ENCODE measurements at regions not wholly inside any gene's neighbourhood (a gene's known extent, or its start where the extent isn't known, plus 50 kb on each side); places are given as distances from the start of the nearest gene placed in this dataset.
"Not testable (repeated sequence)": the region's sequence is repeated elsewhere in the genome, so short reads cannot be mapped to it uniquely, and the experiment has no call there.

DNA sequence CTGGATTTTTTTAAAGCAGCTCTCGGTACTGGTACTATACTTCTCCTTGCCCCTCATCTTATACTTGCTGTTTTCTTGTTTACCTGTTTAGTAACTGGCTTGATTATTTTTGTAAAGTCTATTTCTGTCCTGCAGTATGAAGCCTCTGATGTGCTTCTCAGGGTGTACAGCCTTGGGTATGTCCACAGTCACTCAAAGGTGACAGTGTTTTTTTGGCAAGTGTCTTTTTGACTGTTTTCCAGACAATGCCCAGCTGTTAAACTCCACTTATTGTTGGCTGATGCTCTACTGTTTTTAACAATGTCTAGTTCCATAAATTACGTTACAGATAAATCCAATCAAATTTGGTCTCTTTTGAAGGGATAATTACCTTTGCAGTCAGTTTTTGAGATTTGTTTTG, 475.2 kb downstream of the JRKL start:
- no peaks in the 10 kb centered on the region for H4K20me1 ChIP-seq (ENCODE audit: insufficient read depth, low read length)
- H3K9me3 ChIP-seq (ENCODE audit: insufficient read depth, low read length), result no peaks in the 10 kb centered on the region

DNA sequence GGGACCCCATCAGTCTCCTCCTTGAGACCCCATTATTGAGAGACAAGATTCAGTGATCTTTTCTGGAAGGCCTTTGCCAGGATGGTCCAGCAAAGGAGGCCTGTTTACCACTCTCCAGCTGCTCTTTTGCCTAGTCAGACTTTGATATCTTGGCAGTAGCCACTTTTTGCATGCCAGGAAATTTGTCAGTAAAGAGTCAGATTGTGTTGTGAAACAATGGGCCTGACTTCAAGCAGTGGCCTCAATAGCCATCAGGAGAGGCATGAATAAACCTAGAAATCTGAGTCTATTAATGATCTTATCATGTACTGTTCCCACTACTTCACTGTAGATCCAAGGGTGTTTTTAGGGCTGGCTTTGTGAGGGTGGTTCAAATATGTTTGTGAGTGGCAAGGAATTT, 479.4 kb downstream of the JRKL start:
- Histone ChIP-seq H3K79me2 (ENCODE audit: low read length) (no peaks in the 10 kb centered on the region), H3K9me3 (ENCODE audit: insufficient read depth, low read length) (no peaks in the 10 kb centered on the region), H3K27ac (ENCODE audit: low read length) (no peak overlapping the region), H3K27me3 (ENCODE audit: low read depth, low read length) (no peaks in the 10 kb centered on the region), H4K20me1 (ENCODE audit: insufficient read depth, low read length) (no peaks in the 10 kb centered on the region), H3K4me3 (ENCODE audit: low read length) (no peak overlapping the region), H3K4me2 (ENCODE audit: low read length) (no peak overlapping the region), H3K9ac (ENCODE audit: low read length) (no peak overlapping the region), H3K4me1 (ENCODE audit: low read length) (no peaks in the 10 kb centered on the region), H2AFZ (ENCODE audit: low read depth, low read length) (no peak overlapping the region), H3K36me3 (replicated peaks; ENCODE audit: low read depth, low read length) (no peaks in the 10 kb centered on the region)
- TF ChIP-seq, protein P1, sequence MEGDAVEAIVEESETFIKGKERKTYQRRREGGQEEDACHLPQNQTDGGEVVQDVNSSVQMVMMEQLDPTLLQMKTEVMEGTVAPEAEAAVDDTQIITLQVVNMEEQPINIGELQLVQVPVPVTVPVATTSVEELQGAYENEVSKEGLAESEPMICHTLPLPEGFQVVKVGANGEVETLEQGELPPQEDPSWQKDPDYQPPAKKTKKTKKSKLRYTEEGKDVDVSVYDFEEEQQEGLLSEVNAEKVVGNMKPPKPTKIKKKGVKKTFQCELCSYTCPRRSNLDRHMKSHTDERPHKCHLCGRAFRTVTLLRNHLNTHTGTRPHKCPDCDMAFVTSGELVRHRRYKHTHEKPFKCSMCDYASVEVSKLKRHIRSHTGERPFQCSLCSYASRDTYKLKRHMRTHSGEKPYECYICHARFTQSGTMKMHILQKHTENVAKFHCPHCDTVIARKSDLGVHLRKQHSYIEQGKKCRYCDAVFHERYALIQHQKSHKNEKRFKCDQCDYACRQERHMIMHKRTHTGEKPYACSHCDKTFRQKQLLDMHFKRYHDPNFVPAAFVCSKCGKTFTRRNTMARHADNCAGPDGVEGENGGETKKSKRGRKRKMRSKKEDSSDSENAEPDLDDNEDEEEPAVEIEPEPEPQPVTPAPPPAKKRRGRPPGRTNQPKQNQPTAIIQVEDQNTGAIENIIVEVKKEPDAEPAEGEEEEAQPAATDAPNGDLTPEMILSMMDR (IDR thresholded peaks at IDR 0.05; ENCODE audit: low read depth, low read length), result no peak
- TF ChIP-seq EZH2phosphoT487 (IDR thresholded peaks at IDR 0.05; ENCODE audit: low read depth), result no peak

More for the DNA sequence above, 475.2 kb downstream of the JRKL start:
- Histone ChIP-seq H3K4me3 (ENCODE audit: low read length) (no peak overlapping the region), H3K4me2 (ENCODE audit: low read length) (no peak overlapping the region), H2AFZ (ENCODE audit: low read depth, low read length) (no peak overlapping the region), H3K4me1 (ENCODE audit: low read length) (no peaks in the 10 kb centered on the region), H3K36me3 (replicated peaks; ENCODE audit: low read depth, low read length) (no peaks in the 10 kb centered on the region), H3K79me2 (ENCODE audit: low read length) (no peaks in the 10 kb centered on the region), H3K27me3 (ENCODE audit: low read depth, low read length) (no peaks in the 10 kb centered on the region), H3K9ac (ENCODE audit: low read length) (no peak overlapping the region), H3K27ac (ENCODE audit: low read length) (no peak overlapping the region)
- TF ChIP-seq, protein P1 (IDR thresholded peaks at IDR 0.05; ENCODE audit: low read depth, low read length), result no peak
- TF ChIP-seq EZH2phosphoT487 (IDR thresholded peaks at IDR 0.05; ENCODE audit: low read depth), result no peak

DNA sequence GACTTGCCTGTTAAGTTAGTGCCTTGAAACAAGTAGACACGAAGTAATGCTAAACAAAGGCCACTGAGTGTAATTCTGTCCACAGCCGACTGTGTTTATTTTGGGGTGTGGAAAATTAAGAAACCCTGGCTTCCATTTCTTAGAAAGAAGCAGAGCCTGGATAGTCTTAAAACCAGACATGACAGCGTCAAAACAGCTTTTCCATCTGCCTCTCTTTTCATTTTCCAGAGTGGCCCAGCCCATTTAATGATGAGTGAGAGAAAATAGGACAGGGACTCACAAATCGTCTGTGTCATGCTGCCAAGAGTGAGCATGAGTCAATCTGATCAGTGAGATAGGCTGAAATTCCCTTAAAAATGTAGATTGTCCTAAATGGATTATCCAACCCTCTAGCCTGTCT, 485.9 kb downstream of the JRKL start:
- TF ChIP-seq, protein P1 (IDR thresholded peaks at IDR 0.05; ENCODE audit: low read depth, low read length), result no peak
- Histone ChIP-seq H3K79me2 (ENCODE audit: low read length) (no peaks in the 10 kb centered on the region), H3K9ac (ENCODE audit: low read length) (no peak overlapping the region), H3K4me2 (ENCODE audit: low read length) (no peak overlapping the region), H3K27me3 (ENCODE audit: low read depth, low read length) (no peaks in the 10 kb centered on the region), H3K9me3 (ENCODE audit: insufficient read depth, low read length) (no peaks in the 10 kb centered on the region), H4K20me1 (ENCODE audit: insufficient read depth, low read length) (no peaks in the 10 kb centered on the region), H3K4me1 (ENCODE audit: low read length) (no peaks in the 10 kb centered on the region), H2AFZ (ENCODE audit: low read depth, low read length) (no peak overlapping the region), H3K4me3 (ENCODE audit: low read length) (no peak overlapping the region), H3K27ac (ENCODE audit: low read length) (no peak overlapping the region), H3K36me3 (replicated peaks; ENCODE audit: low read depth, low read length) (no peaks in the 10 kb centered on the region)

DNA sequence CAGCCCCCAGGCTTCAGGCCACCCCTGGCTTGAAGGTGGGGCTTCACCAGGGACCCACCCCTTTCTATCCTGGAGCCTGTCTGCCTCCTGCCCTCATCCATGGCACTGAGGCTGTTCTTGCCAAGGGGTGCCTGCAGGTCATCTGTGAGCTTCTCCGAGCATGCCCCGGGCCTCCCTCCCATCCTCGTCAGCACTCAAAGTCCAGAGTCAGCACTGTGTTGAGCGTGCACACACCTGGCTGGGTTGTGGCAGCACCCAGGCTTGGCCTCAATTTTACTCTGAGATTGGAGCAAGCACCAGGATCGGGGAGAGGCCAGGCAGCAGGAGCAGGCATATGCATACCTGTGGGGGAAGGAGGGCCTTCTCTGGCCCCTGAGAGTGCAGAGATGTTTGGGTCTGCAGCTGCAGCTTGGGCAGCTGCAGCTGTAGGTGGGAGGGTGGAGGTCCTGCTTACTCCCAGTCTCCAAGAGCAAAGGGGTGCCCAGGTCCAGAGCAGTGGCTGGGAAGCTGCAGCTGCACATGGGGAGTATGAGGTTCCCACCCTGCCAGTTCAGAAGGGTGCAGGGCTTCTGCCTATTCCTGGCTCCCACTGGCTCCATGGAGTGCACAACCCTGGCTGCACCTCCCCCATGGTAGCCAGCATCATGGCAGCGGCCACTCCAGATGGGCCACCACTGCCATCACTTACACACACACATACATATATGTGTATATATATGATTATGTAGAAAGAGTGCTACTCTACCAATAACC, 488.7 kb downstream of the JRKL start:
- no peak overlapping the region for H3K27ac ChIP-seq (ENCODE audit: low read length)
- no peak overlapping the region for H3K9ac ChIP-seq (ENCODE audit: low read length)
- H4K20me1 ChIP-seq (ENCODE audit: insufficient read depth, low read length), result no peaks in the 10 kb centered on the region
- no peak overlapping the region for H3K4me2 ChIP-seq (ENCODE audit: low read length)
- H3K36me3 ChIP-seq (replicated peaks; ENCODE audit: low read depth, low read length), result no peaks in the 10 kb centered on the region
- H3K79me2 ChIP-seq (ENCODE audit: low read length), result no peaks in the 10 kb centered on the region
- no peaks in the 10 kb centered on the region for H3K9me3 ChIP-seq (ENCODE audit: insufficient read depth, low read length)
- H3K4me3 ChIP-seq (ENCODE audit: low read length), result no peak overlapping the region
- H3K27me3 ChIP-seq (ENCODE audit: low read depth, low read length), result no peaks in the 10 kb centered on the region
- TF ChIP-seq EZH2phosphoT487 (IDR thresholded peaks at IDR 0.05; ENCODE audit: low read depth), result no peak
- TF ChIP-seq, protein P1 (IDR thresholded peaks at IDR 0.05; ENCODE audit: low read depth, low read length), result no peak
- H2AFZ ChIP-seq (ENCODE audit: low read depth, low read length), result no peak overlapping the region
- H3K4me1 ChIP-seq (ENCODE audit: low read length), result no peaks in the 10 kb centered on the region

DNA sequence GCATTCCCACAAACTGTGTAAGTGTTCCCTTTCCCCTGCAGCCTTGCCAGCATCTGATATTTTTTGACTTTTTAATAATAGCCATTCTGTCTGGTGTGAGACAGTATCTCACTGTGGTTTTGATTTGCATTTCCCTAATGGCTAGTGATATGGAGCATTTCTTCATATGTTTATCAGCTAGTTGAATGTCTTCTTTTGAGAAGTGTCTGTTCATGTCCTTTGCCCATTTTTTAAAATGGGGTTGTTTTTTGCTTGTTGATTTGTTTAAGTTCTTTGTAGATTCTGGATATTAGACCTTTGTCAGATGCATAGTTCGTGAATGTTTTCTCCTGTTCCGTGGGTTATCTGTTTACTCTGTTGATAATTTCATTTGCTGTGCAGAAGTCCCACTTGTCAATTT, 492.8 kb downstream of the JRKL start:
- not testable (repeated sequence) for H2AFZ ChIP-seq (ENCODE audit: low read depth, low read length); H3K79me2 ChIP-seq (ENCODE audit: low read length); H3K27me3 ChIP-seq (ENCODE audit: low read depth, low read length); H3K9me3 ChIP-seq (ENCODE audit: insufficient read depth, low read length); H3K4me3 ChIP-seq (ENCODE audit: low read length); H3K4me1 ChIP-seq (ENCODE audit: low read length); H3K9ac ChIP-seq (ENCODE audit: low read length); H3K27ac ChIP-seq (ENCODE audit: low read length); H3K4me2 ChIP-seq (ENCODE audit: low read length); H3K36me3 ChIP-seq (replicated peaks; ENCODE audit: low read depth, low read length); H4K20me1 ChIP-seq (ENCODE audit: insufficient read depth, low read length)

Data from OCI-LY3 (cell line).